ENCODE measurements at regions not wholly inside any gene's neighbourhood (a gene's known extent, or its start where the extent isn't known, plus 50 kb on each side); places are given as distances from the start of the nearest gene placed in this dataset.

DNA sequence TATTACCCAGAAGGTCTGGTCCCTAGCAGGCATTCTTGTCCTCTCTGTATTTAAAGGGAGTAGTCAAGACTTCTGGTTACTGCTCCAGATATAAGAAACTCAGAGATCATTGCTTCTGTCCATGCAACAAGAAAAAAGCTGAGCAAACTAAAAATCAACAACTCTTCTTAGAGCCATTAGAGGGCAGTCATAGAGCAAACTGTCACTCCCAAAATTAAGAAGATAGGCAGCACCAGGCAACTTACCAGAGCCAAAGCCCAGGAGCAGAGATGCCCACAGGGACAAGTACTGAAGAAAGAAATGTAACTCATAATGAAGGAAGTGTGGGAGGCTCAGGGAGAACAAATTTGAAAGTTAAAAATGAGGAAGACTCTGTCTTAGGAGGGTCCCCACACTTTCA lies 472.9 kb upstream of the COBL start:
- DNase-seq (ENCODE audit: low spot score) = no peak

GRCh38 chr7:51786284-51786683 lies 469.7 kb upstream of the COBL start:
- no peak for DNase-seq (ENCODE audit: low spot score)

- DNase-seq (ENCODE audit: low spot score) = no peak
Measured at GRCh38 chr7:51785876-51786275, 469.3 kb upstream of the COBL start.

DNA sequence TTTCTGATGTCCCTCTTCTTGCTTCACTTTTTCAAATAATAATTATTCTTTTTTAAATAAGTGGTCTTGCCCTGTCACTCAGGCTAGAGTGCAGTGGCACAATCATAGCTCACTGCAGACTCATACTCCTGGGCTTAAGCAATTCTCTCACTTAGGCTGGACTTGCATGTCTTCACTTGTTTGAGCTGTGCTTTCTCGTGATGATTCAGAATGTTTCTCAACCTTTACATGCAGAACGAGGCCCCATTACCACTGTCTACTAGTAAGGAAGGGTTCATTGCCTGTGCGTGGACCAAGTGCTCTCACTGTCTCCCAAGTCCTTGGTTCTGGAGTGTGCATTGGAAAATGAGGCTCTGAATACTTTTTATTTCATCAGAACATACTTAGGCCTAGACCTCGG lies 468.6 kb upstream of the COBL start:
- DNase-seq (ENCODE audit: low spot score) = no peak

GRCh38 chr7:51783241-51783640 lies 466.6 kb upstream of the COBL start:
- no peak for DNase-seq (ENCODE audit: low spot score)

DNA sequence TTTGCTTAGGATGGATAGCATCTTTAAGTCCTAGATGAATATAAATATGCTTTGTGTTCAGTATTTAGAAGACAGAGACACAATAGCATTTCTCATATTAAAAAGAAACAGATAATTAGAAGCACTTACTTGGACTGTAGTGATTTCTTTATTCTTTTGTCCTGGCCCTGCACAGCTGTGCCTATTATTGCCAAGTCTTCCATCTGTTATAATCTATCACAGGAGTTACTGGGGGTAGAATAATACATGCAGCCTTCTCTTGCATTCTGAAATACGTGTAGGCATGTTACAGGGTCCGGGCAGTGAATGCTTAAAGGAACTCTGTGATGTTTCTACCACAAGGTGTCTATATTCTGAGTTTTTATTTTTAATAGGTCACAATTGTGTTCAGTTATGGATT lies 461.5 kb upstream of the COBL start:
- no peak for DNase-seq (ENCODE audit: low spot score)

GRCh38 chr7:51774178-51774577 lies 457.6 kb upstream of the COBL start:
- DNase-seq (ENCODE audit: low spot score) = no peak

- no peak for DNase-seq (ENCODE audit: low spot score)
Measured at GRCh38 chr7:51772190-51772589, 455.6 kb upstream of the COBL start.

DNA sequence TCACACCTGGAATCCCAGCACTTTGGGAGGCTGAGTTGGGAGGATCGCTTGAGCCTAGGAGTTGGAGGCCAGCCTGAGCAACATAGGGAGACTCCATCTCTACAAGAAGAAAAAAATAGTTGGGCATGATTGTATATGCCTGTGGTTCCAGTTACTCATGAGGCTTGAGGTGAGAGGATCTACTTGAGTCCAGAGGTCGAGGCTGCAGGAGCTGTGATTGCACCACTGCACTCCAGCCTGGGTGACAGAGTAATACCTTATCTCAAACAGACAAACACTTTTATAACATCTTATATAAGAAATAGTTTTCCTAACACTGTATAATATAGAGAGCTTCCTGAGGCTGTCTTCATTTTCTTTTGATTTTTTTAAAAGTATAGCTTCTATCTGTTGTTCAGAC lies 448.4 kb upstream of the COBL start:
- no peak for DNase-seq (ENCODE audit: low spot score)

- DNase-seq (ENCODE audit: low spot score) = no peak
Measured at GRCh38 chr7:51759985-51760384, 443.4 kb upstream of the COBL start.

GRCh38 chr7:51757960-51758359 lies 441.4 kb upstream of the COBL start:
- no peak for DNase-seq (ENCODE audit: low spot score)

GRCh38 chr7:51732951-51733350 lies 416.3 kb upstream of the COBL start:
- no peak for DNase-seq (ENCODE audit: low spot score)

DNA sequence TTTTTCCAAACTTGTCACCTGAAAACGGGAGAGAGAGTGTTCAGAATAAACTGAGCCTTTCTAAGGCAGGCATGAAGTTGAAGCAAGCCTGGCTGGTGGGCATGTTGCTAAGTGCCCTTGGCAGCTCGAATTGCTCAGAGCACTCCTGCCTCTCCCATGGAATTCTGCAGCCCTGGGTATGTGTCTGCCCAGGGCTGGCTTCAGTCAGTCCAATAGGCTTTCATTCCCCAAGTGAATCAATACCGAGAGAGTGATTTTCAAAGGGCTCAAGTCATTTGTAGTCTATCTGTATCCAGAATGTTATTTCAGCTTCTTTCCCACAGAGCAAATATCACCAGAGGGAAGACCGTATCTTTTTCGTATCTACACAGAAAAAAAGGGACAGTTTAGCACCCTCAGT lies 415.5 kb upstream of the COBL start:
- DNase-seq (ENCODE audit: low spot score) = no peak

GRCh38 chr7:51731075-51731474 lies 414.5 kb upstream of the COBL start:
- DNase-seq (ENCODE audit: low spot score) = no peak

DNA sequence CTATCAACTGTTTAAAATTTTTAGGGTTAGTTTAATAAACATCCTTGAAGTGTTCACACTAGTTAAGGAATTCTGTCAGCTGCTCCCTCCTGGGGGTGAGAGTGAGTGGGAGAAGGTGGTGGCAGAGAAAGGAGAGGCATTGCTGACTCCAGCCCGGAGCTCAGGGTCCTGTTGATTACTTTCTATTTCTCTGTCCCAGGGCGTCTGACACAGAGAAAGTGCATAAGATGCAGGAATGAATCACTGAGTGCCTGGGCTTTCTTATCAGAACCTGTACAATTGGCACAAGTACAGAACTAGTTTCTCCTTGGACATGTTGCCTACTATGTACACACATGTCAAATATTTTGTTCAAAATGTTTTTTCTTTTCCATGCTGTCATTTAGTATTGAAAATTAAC lies 410.8 kb upstream of the COBL start:
- no peak for DNase-seq (ENCODE audit: low spot score)

DNA sequence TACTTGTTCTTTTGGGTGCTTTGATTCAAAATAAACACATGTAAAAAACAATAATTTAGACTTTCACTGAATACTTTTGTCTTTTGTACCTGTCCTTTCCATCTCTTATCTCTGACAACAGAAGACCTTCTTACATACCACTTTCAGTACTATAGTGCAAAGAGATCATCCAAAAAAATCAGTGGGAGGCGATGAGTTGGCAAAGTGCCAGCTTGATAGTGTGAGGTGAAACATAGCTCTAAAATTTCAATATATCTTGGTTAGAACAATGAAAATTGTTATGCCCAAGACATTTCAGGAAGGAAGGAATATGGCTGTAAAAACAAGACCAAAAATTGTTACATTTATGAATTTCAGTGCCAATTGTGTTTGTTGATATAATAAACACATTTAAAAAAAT lies 390.2 kb upstream of the COBL start:
- no peak for DNase-seq (ENCODE audit: low spot score)

GRCh38 chr7:51705701-51706100 lies 389.1 kb upstream of the COBL start:
- DNase-seq (ENCODE audit: low spot score) = no peak

GRCh38 chr7:51702673-51703072 lies 386.1 kb upstream of the COBL start:
- no peak for DNase-seq (ENCODE audit: low spot score)

GRCh38 chr7:51701935-51702334 lies 385.3 kb upstream of the COBL start:
- no peak for DNase-seq (ENCODE audit: low spot score)

DNA sequence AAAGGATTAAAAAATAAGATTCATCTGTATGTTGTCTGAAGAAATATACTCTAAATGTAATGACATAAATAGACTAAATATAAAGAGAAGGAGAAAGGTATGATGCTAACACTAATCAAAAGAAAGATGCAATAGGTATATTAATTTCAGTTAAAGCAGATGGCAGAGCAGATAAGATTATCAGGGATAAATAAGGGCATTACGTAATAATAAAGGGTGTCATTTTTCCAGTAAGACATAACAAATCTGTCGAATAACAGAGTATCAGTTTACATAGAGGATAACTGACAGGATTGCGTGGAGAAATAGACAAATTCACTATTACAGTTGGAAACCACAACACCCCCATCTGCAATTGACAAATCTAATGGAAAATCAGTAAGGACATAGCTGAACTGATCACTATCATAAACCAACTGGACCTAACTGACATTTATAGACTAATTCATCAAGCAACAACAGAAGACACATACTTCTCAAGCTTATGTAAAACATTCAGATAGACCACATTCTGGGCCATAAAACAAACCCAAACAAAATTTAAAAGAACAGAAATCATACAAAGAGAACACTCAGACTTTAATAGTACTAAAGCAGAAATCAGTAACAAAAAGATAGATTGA lies 384.1 kb upstream of the COBL start:
- DNase-seq (ENCODE audit: low spot score) = no peak

- no peak for DNase-seq (ENCODE audit: low spot score)
Measured at GRCh38 chr7:51693258-51693657, 376.6 kb upstream of the COBL start.

- no peak for DNase-seq (ENCODE audit: low spot score)
Measured at GRCh38 chr7:51689547-51689946, 372.9 kb upstream of the COBL start.

GRCh38 chr7:51685794-51686193 lies 369.2 kb upstream of the COBL start:
- no peak for DNase-seq (ENCODE audit: low spot score)

- DNase-seq (ENCODE audit: low spot score) = no peak
Measured at GRCh38 chr7:51680594-51681399, 364.2 kb upstream of the COBL start.
